GM23338 (cell line): ENCODE measurements at regions not wholly inside any gene's neighbourhood (a gene's known extent, or its start where the extent isn't known, plus 50 kb on each side); places are given as distances from the start of the nearest gene placed in this dataset.

Experiments
- ATAC-seq: fragments of 200-7000 bp; cut with Tn5 transposase; 3 replicates; pipeline ENCODE4 v1.9.1; 2020
- DNase-seq: peaks from one replicate; pipeline ENCODE4 v3.0.0-alpha.2; 2015; ENCODE audit warnings: low spot score
- H2AFZ ChIP-seq: fragments of 200-600 bp; sonication (generic); 2 replicates; pipeline ENCODE4 v1.8.0; 2016; ENCODE audit warnings: antibody characterized with exemption, mild to moderate bottlenecking, moderate library complexity
- H3F3A ChIP-seq: fragments of 200-600 bp; sonication (generic); replicated peaks from 2 replicates; pipeline ENCODE4 v1.8.0; 2017; ENCODE audit warnings: antibody characterized with exemption, mixed run types, low read depth
- H3K27ac ChIP-seq: fragments of 200-600 bp; sonication (generic); 2 replicates; pipeline ENCODE4 v1.6.1; 2016; ENCODE audit warnings: low read depth
- H3K27me3 ChIP-seq: fragments of 200-600 bp; sonication (generic); 2 replicates; pipeline ENCODE4 v1.8.0; 2016; ENCODE audit warnings: mild to moderate bottlenecking, mixed run types, moderate library complexity; ENCODE audit not compliant: insufficient read depth
- H3K36me3 ChIP-seq: fragments of 200-600 bp; sonication (generic); 2 replicates; pipeline ENCODE4 v1.8.0; 2016; ENCODE audit warnings: mild to moderate bottlenecking; ENCODE audit not compliant: insufficient read depth
- H3K4me1 ChIP-seq: fragments of 200-600 bp; sonication (generic); 2 replicates; pipeline ENCODE4 v1.8.0; 2016; ENCODE audit warnings: mild to moderate bottlenecking, moderate library complexity; ENCODE audit not compliant: insufficient read depth
- H3K4me2 ChIP-seq: fragments of 200-600 bp; sonication (generic); 2 replicates; pipeline ENCODE4 v1.7.1; 2017; ENCODE audit warnings: mixed run types
- H3K4me3 ChIP-seq: fragments of 200-600 bp; sonication (generic); 2 replicates; pipeline ENCODE4 v1.6.1; 2016; ENCODE audit warnings: mixed run types
- H3K79me2 ChIP-seq: fragments of 200-600 bp; sonication (generic); replicated peaks from 2 replicates; pipeline ENCODE4 v1.8.0; 2017; ENCODE audit warnings: mild to moderate bottlenecking; ENCODE audit not compliant: insufficient read depth
- H3K9me2 ChIP-seq: fragments of 200-600 bp; sonication (generic); 2 replicates; pipeline ENCODE4 v1.8.0; 2017; ENCODE audit not compliant: insufficient read depth
- H4K20me1 ChIP-seq: fragments of 200-600 bp; sonication (generic); replicated peaks from 2 replicates; pipeline ENCODE4 v1.8.0; 2017; ENCODE audit warnings: mild to moderate bottlenecking; ENCODE audit not compliant: insufficient read depth
- H3K27ac Mint-ChIP-seq: 2 replicates; pipeline ENCODE4 v1.8.0; 2020; ENCODE audit warnings: inconsistent platforms, mild to moderate bottlenecking, moderate library complexity, mixed read lengths
- H3K27me3 Mint-ChIP-seq: 3 replicates; pipeline ENCODE4 v1.8.0; 2022; ENCODE audit warnings: low read depth, mild to moderate bottlenecking, moderate library complexity, mixed read lengths, inconsistent platforms; ENCODE audit not compliant: insufficient read depth, poor library complexity
- H3K36me3 Mint-ChIP-seq: 3 replicates; pipeline ENCODE4 v1.8.0; 2021; ENCODE audit warnings: low read depth, mild to moderate bottlenecking, inconsistent platforms, moderate library complexity, mixed read lengths
- H3K4me1 Mint-ChIP-seq: 3 replicates; pipeline ENCODE4 v1.8.0; 2020; ENCODE audit warnings: mild to moderate bottlenecking, inconsistent platforms, mixed read lengths
- H3K4me3 Mint-ChIP-seq: 3 replicates; pipeline ENCODE4 v1.8.0; 2021; ENCODE audit warnings: moderate library complexity, mild to moderate bottlenecking, inconsistent platforms, mixed read lengths
- H3K9me3 Mint-ChIP-seq: 3 replicates; pipeline ENCODE4 v1.8.0; 2020; ENCODE audit warnings: moderate library complexity, mild to moderate bottlenecking, inconsistent platforms, mixed read lengths
- CREB1 ChIP-seq: fragments of 250-450 bp; sonication (Bioruptor Pico); IDR thresholded peaks from 2 replicates; pipeline ENCODE4 v1.5.0; 2020; ENCODE audit warnings: low read depth, mild to moderate bottlenecking, moderate library complexity
- CTCF ChIP-seq, 2 experiments: fragments of 200-600 bp in 1 of 2; sonication (generic) in 1 of 2; conservative IDR thresholded peaks; 2 replicates each; pipeline versions ENCODE4 v1.5.1 to v1.6.1; 2016 to 2017; ENCODE audit warnings: antibody characterized with exemption in 2 of 2, low read depth in 2 of 2, mild to moderate bottlenecking in 2 of 2, moderate library complexity in 1 of 2
- EZH2 ChIP-seq: fragments of 200-600 bp; sonication (generic); IDR thresholded peaks from one replicate; pipeline ENCODE4 v1.8.0; 2017; ENCODE audit warnings: antibody characterized with exemption, mild to moderate bottlenecking, low read depth; ENCODE audit not compliant: unreplicated experiment
- EZH2phosphoT487 ChIP-seq: fragments of 200-600 bp; sonication (generic); IDR thresholded peaks from one replicate; pipeline ENCODE4 v1.8.1; 2018; ENCODE audit warnings: antibody characterized with exemption; ENCODE audit not compliant: unreplicated experiment
- JUNB ChIP-seq: IDR thresholded peaks from one replicate; pipeline ENCODE4 v1.6.1; 2016; ENCODE audit warnings: antibody characterized with exemption; ENCODE audit not compliant: unreplicated experiment
- STAT1 ChIP-seq: IDR thresholded peaks from one replicate; pipeline ENCODE4 v1.6.1; 2016; ENCODE audit warnings: antibody characterized with exemption; ENCODE audit not compliant: unreplicated experiment
- ZNF114 ChIP-seq: fragments of 250-450 bp; sonication (Bioruptor Pico); IDR thresholded peaks from 2 replicates; pipeline ENCODE4 v1.5.0; 2020; ENCODE audit warnings: mild to moderate bottlenecking, moderate library complexity
- TF ChIP-seq, protein P1 (sequence below): IDR thresholded peaks from one replicate; pipeline ENCODE4 v1.6.1; 2018; ENCODE audit warnings: antibody characterized with exemption; ENCODE audit not compliant: unreplicated experiment

- no peak overlapping the region for H2AFZ ChIP-seq
- Mint-ChIP-seq H3K4me3 (no peak overlapping the region), H3K36me3 (no peaks in the 10 kb centered on the region), H3K27ac (no peak overlapping the region), H3K27me3 (no peaks in the 10 kb centered on the region), H3K4me1 (peaks cover 44% of the 10 kb centered on the region), H3K9me3 (no peaks in the 10 kb centered on the region)
- ATAC-seq (no peak), DNase-seq (no peak)
- no peak overlapping the region for H3K27ac ChIP-seq
- no peaks in the 10 kb centered on the region for H3K27me3 ChIP-seq
- no peaks in the 10 kb centered on the region for H3K9me2 ChIP-seq
- H3K36me3 ChIP-seq = no peaks in the 10 kb centered on the region
- no peaks in the 10 kb centered on the region for H3K79me2 ChIP-seq
- H3F3A ChIP-seq = no peaks in the 10 kb centered on the region
- H3K4me1 ChIP-seq = peaks cover 38% of the 10 kb centered on the region
- no peaks in the 10 kb centered on the region for H4K20me1 ChIP-seq
- no peak for TF ChIP-seq CTCF (conservative IDR thresholded peaks at IDR 0.05; ENCODE audit: low read depth in 2 of 2)
- TF ChIP-seq JUNB = no peak
- no peak for TF ChIP-seq STAT1
- TF ChIP-seq, protein P1, sequence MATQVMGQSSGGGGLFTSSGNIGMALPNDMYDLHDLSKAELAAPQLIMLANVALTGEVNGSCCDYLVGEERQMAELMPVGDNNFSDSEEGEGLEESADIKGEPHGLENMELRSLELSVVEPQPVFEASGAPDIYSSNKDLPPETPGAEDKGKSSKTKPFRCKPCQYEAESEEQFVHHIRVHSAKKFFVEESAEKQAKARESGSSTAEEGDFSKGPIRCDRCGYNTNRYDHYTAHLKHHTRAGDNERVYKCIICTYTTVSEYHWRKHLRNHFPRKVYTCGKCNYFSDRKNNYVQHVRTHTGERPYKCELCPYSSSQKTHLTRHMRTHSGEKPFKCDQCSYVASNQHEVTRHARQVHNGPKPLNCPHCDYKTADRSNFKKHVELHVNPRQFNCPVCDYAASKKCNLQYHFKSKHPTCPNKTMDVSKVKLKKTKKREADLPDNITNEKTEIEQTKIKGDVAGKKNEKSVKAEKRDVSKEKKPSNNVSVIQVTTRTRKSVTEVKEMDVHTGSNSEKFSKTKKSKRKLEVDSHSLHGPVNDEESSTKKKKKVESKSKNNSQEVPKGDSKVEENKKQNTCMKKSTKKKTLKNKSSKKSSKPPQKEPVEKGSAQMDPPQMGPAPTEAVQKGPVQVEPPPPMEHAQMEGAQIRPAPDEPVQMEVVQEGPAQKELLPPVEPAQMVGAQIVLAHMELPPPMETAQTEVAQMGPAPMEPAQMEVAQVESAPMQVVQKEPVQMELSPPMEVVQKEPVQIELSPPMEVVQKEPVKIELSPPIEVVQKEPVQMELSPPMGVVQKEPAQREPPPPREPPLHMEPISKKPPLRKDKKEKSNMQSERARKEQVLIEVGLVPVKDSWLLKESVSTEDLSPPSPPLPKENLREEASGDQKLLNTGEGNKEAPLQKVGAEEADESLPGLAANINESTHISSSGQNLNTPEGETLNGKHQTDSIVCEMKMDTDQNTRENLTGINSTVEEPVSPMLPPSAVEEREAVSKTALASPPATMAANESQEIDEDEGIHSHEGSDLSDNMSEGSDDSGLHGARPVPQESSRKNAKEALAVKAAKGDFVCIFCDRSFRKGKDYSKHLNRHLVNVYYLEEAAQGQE = no peak
- no peak for TF ChIP-seq EZH2
- no peak for TF ChIP-seq EZH2phosphoT487
- no peak for TF ChIP-seq CREB1 (CRISPR knock-in tag)
- TF ChIP-seq ZNF114 = no peak
- H3K4me2 ChIP-seq = no peak overlapping the region
- no peak overlapping the region for H3K4me3 ChIP-seq
Measured at GRCh38 chr15:36403351-36403750, 176.1 kb upstream of the CDIN1 start.

DNA sequence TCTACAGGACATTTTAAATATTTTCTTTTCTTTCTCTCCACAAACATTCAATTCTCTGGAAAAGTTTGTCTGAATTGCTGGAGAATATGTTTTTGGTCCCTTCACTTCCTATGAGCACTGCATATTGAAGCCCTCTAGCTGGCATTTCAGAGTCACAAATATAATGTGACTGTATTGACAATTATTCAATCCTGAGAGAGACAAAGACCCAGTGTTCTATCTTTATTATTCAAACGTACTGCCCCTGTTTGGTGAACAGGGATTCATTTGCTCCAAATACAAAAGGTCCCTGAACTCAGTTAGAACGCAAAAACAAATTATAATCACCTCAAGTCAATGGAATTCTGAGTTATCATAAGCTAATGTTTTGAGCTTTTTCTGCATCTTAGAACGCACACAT lies 173.1 kb upstream of the CDIN1 start:
- Histone ChIP-seq H4K20me1 (no peaks in the 10 kb centered on the region), H3F3A (no peaks in the 10 kb centered on the region), H3K79me2 (no peaks in the 10 kb centered on the region), H3K9me2 (no peaks in the 10 kb centered on the region), H2AFZ (peak overlapping the region; percentile 40), H3K4me1 (peaks cover 38% of the 10 kb centered on the region), H3K36me3 (no peaks in the 10 kb centered on the region), H3K27me3 (no peaks in the 10 kb centered on the region), H3K4me3 (no peak overlapping the region), H3K4me2 (peak overlapping the region; percentile 14), H3K27ac (no peak overlapping the region)
- Mint-ChIP-seq H3K4me3 (no peak overlapping the region), H3K4me1 (peaks cover 44% of the 10 kb centered on the region), H3K9me3 (no peaks in the 10 kb centered on the region), H3K27ac (peak overlapping the region; percentile 88), H3K36me3 (no peaks in the 10 kb centered on the region), H3K27me3 (no peaks in the 10 kb centered on the region)
- TF ChIP-seq EZH2 = no peak
- TF ChIP-seq CTCF (conservative IDR thresholded peaks at IDR 0.05; ENCODE audit: low read depth in 2 of 2) = no peak
- TF ChIP-seq ZNF114 = no peak
- DNase-seq (no peak), ATAC-seq (no peak)
